Sigmoid colon (tissue), 6 donors: ENCODE measurements at regions not wholly inside any gene's neighbourhood (a gene's known extent, or its start where the extent isn't known, plus 50 kb on each side); places are given as distances from the start of the nearest gene placed in this dataset.

Experiments used
- DNase-seq: peaks from one replicate; pipeline ENCODE4 v3.0.0-alpha.2; 2019
- H3K27ac ChIP-seq, 4 donors: fragments of 200-600 bp; sonication (generic); one replicate each; pipeline ENCODE4 v1.5.1; 2016 to 2019; ENCODE audit warnings: mild to moderate bottlenecking in 1 of 4
- H3K27me3 ChIP-seq, 3 donors: fragments of 200-600 bp; sonication (generic); one replicate each; pipeline ENCODE4 v1.5.1; 2019; ENCODE audit warnings: mild to moderate bottlenecking in 1 of 3
- H3K36me3 ChIP-seq, 4 donors: fragments of 200-600 bp; sonication (generic); one replicate each; pipeline ENCODE4 v1.5.1; 2016 to 2019
- H3K4me1 ChIP-seq, 4 donors: fragments of 200-600 bp; sonication (generic); one replicate each; pipeline ENCODE4 v1.5.1; 2017 to 2019
- H3K4me3 ChIP-seq, 4 donors: fragments of 200-600 bp; sonication (generic); one replicate each; pipeline ENCODE4 v1.5.1; 2017 to 2019; ENCODE audit warnings: mild to moderate bottlenecking in 2 of 4, moderate library complexity in 1 of 4
- H3K9me3 ChIP-seq, 4 donors: fragments of 200-600 bp in 3 of 4; sonication (generic) in 3 of 4; one replicate each; pipeline versions ENCODE4 v1.5.1 to v1.6.1; 2013 to 2019
- CTCF ChIP-seq, 4 experiments: fragments of 450-650 bp in 3 of 4; fragments of 200-600 bp in 1 of 4; IDR thresholded peaks; one replicate each; pipeline ENCODE4 v1.5.1; 2016 to 2019; ENCODE audit warnings: antibody characterized with exemption in 4 of 4, mild to moderate bottlenecking in 3 of 4, moderate library complexity in 2 of 4
- EP300 ChIP-seq, 4 donors: sonication (generic); formaldehyde crosslinking; IDR thresholded peaks; one replicate each; pipeline ENCODE4 v1.6.1; 2017; ENCODE audit warnings: antibody characterized with exemption in 4 of 4
- POLR2A ChIP-seq, 2 donors: fragments of 450-650 bp; IDR thresholded peaks; one replicate each; pipeline ENCODE4 v1.6.1; 2016; ENCODE audit warnings: antibody characterized with exemption in 2 of 2, mild to moderate bottlenecking in 2 of 2, moderate library complexity in 2 of 2
- POLR2AphosphoS5 ChIP-seq, 4 donors: sonication (generic); formaldehyde crosslinking; IDR thresholded peaks; one replicate each; pipeline ENCODE4 v1.6.1; 2017; ENCODE audit warnings: antibody characterized with exemption in 4 of 4
- WGBS, 2 donors: extraction: QIAGEN DNeasy Blood & Tissue Kit; methylation state at CpG; one replicate each; pipeline ENCODE4 v1.1.7; 2013; 5-methylcytosine and 5-hydroxymethylcytosine counted together
- intact Hi-C: fragments of 100-400 bp; cut with DNase I; formaldehyde crosslinking; loops from one replicate; pipeline ENCODE4 v1.15.1; 2023
- donor health status: healthy with polysubstance abuse.
- donor health status: healthy.

DNA sequence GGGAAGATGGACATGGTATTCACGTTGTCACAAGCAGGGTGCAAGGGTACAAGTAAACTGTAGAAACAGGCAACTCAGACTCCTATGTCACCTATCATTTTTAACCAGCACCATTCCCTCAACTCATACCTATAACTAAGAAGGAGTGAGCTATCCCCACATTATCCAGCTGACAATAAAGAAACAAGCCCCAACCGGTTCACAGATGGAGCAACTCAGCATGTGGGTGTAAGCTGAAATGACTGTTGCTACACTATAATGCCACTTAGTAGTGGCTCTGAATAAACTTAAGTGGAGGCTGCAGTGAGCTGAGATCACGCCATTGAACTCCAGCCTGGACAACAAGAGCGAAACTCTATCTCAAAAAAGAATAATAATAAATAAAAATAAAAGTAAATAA lies 829.5 kb upstream of the MDGA2 start:
- H3K27ac ChIP-seq, result no peak overlapping the region
- intact Hi-C loops, result no loop called here
- no peak for TF ChIP-seq POLR2AphosphoS5 (IDR thresholded peaks at IDR 0.05)
- TF ChIP-seq POLR2A (IDR thresholded peaks at IDR 0.05), result no peak
- no peak for TF ChIP-seq EP300 (IDR thresholded peaks at IDR 0.05)
- no peak for TF ChIP-seq CTCF (IDR thresholded peaks at IDR 0.05)

GRCh38 chr14:48490756-48491155 lies 815.4 kb upstream of the MDGA2 start:
- DNase-seq, result no peak
- no peak for TF ChIP-seq POLR2A (IDR thresholded peaks at IDR 0.05)
- TF ChIP-seq CTCF (IDR thresholded peaks at IDR 0.05), result no peak
- TF ChIP-seq POLR2AphosphoS5 (IDR thresholded peaks at IDR 0.05), result no peak
- TF ChIP-seq EP300 (IDR thresholded peaks at IDR 0.05), result no peak
- no peaks in the 10 kb centered on the region for H3K9me3 ChIP-seq
- H3K4me1 ChIP-seq, result no peaks in the 10 kb centered on the region
- WGBS, 2 donors, result 85 to 89% methylated on average over 4 of the region's 4 CpGs
- no peak overlapping the region for H3K4me3 ChIP-seq
- no peaks in the 10 kb centered on the region for H3K36me3 ChIP-seq
- H3K27me3 ChIP-seq, result no peaks in the 10 kb centered on the region
- no peak overlapping the region for H3K27ac ChIP-seq
- intact Hi-C loops, result no loop called here

More for the DNA sequence above, 829.5 kb upstream of the MDGA2 start:
- 70 to 82% methylated on average over 4 of the region's 4 CpGs for WGBS, 2 donors
- Histone ChIP-seq H3K4me1 (no peaks in the 10 kb centered on the region), H3K4me3 (no peak overlapping the region), H3K27me3 (no peaks in the 10 kb centered on the region), H3K36me3 (no peaks in the 10 kb centered on the region), H3K9me3 (peaks cover 0 to 8% (median 0%) of the 10 kb centered on the region in 4 donors)
- DNase-seq, result no peak

- WGBS, 2 donors, result 86 to 90% methylated on average over 1 of the region's 1 CpG
- H3K27ac ChIP-seq, result no peak overlapping the region
- H3K4me3 ChIP-seq, result no peak overlapping the region
- TF ChIP-seq CTCF (IDR thresholded peaks at IDR 0.05), result no peak
- TF ChIP-seq POLR2A (IDR thresholded peaks at IDR 0.05), result no peak
- TF ChIP-seq EP300 (IDR thresholded peaks at IDR 0.05), result no peak
- TF ChIP-seq POLR2AphosphoS5 (IDR thresholded peaks at IDR 0.05), result no peak
- H3K9me3 ChIP-seq, result peaks cover 0 to 3% (median 1%) of the 10 kb centered on the region in 4 donors
- no peak for DNase-seq
- no peaks in the 10 kb centered on the region for H3K27me3 ChIP-seq
- H3K4me1 ChIP-seq, result no peaks in the 10 kb centered on the region
- intact Hi-C loops, result no loop called here
- no peaks in the 10 kb centered on the region for H3K36me3 ChIP-seq
These were observed 798.5 kb upstream of the MDGA2 start for GRCh38 chr14:48473944-48474343.

- no peaks in the 10 kb centered on the region for H3K36me3 ChIP-seq
- TF ChIP-seq POLR2AphosphoS5 (IDR thresholded peaks at IDR 0.05) (no peak), POLR2A (IDR thresholded peaks at IDR 0.05) (no peak), EP300 (IDR thresholded peaks at IDR 0.05) (no peak), CTCF (IDR thresholded peaks at IDR 0.05) (no peak)
- no peaks in the 10 kb centered on the region for H3K4me1 ChIP-seq
- no peaks in the 10 kb centered on the region for H3K9me3 ChIP-seq
- intact Hi-C loops, result no loop called here
- no peak for DNase-seq
- no peak overlapping the region for H3K27ac ChIP-seq
- H3K4me3 ChIP-seq, result no peak overlapping the region
- H3K27me3 ChIP-seq, result no peaks in the 10 kb centered on the region
These were observed 780.6 kb upstream of the MDGA2 start for GRCh38 chr14:48456051-48456450.

DNA sequence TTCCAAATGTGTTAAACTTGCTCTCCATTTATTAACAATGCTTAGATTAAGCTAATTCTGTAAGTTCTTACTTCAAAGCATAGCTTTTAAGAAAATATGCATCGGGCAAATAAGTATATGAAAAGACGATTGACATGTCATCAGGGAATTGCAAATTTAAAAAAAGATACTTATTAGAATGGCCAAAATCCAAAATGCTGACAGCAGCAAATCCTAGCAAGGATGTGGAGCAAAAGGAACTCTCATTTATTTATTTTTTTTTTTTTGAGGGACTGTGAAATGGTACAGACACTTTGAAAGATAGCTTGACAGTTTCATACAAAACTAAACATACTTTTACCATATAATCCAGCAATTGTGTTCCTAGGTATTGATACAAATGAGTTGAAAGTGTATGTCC lies 779.5 kb upstream of the MDGA2 start:
- intact Hi-C loops, result no loop called here
- no peak overlapping the region for H3K4me3 ChIP-seq
- WGBS, 2 donors, result 91 to 92% methylated on average over 2 of the region's 2 CpGs
- H3K27ac ChIP-seq, result no peak overlapping the region
- no peaks in the 10 kb centered on the region for H3K4me1 ChIP-seq
- DNase-seq, result no peak
- TF ChIP-seq CTCF (IDR thresholded peaks at IDR 0.05) (no peak), POLR2AphosphoS5 (IDR thresholded peaks at IDR 0.05) (no peak), POLR2A (IDR thresholded peaks at IDR 0.05) (no peak)
- H3K36me3 ChIP-seq, result no peaks in the 10 kb centered on the region
- no peaks in the 10 kb centered on the region for H3K27me3 ChIP-seq
- no peaks in the 10 kb centered on the region for H3K9me3 ChIP-seq
